ENCODE measurements at regions not wholly inside any gene's neighbourhood (a gene's known extent, or its start where the extent isn't known, plus 50 kb on each side); places are given as distances from the start of the nearest gene placed in this dataset.

DNA sequence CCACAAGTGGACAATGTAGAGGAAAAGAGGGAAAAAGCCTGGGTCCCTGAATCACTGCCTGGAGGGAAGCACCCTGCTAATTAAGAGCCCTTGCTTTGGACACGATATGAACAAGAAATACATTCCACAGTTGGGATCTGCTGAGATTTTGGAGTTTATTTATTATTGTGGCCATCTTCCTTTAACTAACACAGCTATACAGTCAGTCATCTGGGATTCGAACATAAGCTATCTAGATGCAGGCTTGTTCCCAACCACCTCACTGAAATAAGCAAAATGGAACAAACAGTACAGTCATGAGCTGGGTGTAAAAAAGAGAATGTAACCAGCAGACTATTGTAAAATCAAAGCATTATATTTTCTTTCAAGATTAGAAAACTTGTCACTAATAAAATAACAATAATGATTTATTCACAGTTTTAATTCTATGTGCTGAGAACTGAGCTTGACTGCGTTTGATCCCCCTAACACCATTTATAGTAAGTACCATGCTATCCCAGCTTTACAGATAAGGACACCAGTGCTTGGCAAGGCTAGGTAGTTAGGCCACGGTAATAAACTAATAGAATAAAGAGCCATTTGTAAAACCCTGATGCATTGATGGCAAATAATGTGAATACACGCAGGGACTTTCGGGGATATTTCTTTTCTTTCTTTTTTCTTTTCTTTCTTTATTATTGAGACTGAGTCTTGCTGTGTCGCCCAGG is 223.8 kb upstream of the KLF6 start:
- TF ChIP-seq, protein P1, sequence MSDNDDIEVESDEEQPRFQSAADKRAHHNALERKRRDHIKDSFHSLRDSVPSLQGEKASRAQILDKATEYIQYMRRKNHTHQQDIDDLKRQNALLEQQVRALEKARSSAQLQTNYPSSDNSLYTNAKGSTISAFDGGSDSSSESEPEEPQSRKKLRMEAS (IDR thresholded peaks at IDR 0.05; ENCODE audit: low read depth, low read length) = no peak
- TF ChIP-seq, protein P2, sequence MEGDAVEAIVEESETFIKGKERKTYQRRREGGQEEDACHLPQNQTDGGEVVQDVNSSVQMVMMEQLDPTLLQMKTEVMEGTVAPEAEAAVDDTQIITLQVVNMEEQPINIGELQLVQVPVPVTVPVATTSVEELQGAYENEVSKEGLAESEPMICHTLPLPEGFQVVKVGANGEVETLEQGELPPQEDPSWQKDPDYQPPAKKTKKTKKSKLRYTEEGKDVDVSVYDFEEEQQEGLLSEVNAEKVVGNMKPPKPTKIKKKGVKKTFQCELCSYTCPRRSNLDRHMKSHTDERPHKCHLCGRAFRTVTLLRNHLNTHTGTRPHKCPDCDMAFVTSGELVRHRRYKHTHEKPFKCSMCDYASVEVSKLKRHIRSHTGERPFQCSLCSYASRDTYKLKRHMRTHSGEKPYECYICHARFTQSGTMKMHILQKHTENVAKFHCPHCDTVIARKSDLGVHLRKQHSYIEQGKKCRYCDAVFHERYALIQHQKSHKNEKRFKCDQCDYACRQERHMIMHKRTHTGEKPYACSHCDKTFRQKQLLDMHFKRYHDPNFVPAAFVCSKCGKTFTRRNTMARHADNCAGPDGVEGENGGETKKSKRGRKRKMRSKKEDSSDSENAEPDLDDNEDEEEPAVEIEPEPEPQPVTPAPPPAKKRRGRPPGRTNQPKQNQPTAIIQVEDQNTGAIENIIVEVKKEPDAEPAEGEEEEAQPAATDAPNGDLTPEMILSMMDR (IDR thresholded peaks at IDR 0.05; ENCODE audit: low read depth, low read length) = no peak
- TF ChIP-seq POLR2A (IDR thresholded peaks at IDR 0.05; ENCODE audit: extremely low read depth, insufficient read length) (no peak), MYC (IDR thresholded peaks at IDR 0.05; ENCODE audit: low read depth, low read length) (no peak)
- DNase-seq (ENCODE audit: low read depth) = no peak
- H3K4me3 ChIP-seq (ENCODE audit: low read depth, low read length) = no peak overlapping the region

DNA sequence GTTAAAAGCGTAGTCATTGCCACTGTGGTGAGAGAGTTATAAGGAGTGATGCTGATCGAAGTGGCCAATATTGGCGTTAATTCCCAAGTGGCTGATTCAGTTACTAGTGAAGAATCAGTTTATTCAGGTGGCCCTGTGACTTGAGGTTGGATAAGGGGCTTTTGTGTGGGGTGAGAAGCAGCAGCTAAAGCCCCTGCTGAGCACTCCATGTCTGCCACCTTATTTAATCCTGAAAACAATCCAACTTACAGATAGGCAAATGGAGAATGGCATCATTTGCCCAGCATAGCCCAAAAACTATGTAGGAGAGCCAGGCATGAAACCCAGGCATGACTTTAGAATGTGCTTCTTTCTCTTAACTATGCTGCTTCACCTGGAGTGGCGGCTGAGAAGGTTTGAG is 222.8 kb upstream of the KLF6 start:
- no peak for TF ChIP-seq POLR2A (IDR thresholded peaks at IDR 0.05; ENCODE audit: extremely low read depth, insufficient read length)
- TF ChIP-seq MYC (IDR thresholded peaks at IDR 0.05; ENCODE audit: low read depth, low read length) = no peak
- TF ChIP-seq, protein P1 (IDR thresholded peaks at IDR 0.05; ENCODE audit: low read depth, low read length) = no peak
- TF ChIP-seq, protein P2 (IDR thresholded peaks at IDR 0.05; ENCODE audit: low read depth, low read length) = no peak
- no peak overlapping the region for H3K4me3 ChIP-seq (ENCODE audit: low read depth, low read length)
- DNase-seq (ENCODE audit: low read depth) = no peak

DNA sequence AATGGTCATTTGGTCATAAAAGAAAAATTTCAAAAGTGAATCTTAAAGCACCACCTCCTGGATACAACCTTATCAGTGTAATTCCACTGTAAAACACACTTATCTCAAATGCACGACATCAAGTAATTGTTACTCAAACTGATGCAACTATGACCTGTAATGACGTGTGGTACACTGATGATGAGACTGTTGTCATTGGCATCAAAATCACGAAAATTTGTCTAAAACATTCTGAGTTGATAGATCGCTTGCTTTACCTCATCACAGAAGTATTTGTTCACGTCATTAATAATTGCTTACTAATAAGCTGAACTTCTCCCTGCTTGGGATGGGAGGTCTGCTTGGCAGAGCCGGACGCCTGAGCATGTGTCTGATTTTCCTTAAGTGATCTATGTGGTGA is 221.8 kb upstream of the KLF6 start:
- DNase-seq (ENCODE audit: low read depth) = no peak
- H3K4me3 ChIP-seq (ENCODE audit: low read depth, low read length) = no peak overlapping the region
- no peak for TF ChIP-seq MYC (IDR thresholded peaks at IDR 0.05; ENCODE audit: low read depth, low read length)
- no peak for TF ChIP-seq POLR2A (IDR thresholded peaks at IDR 0.05; ENCODE audit: extremely low read depth, insufficient read length)
- TF ChIP-seq, protein P2 (IDR thresholded peaks at IDR 0.05; ENCODE audit: low read depth, low read length) = no peak
- TF ChIP-seq, protein P1 (IDR thresholded peaks at IDR 0.05; ENCODE audit: low read depth, low read length) = no peak

DNA sequence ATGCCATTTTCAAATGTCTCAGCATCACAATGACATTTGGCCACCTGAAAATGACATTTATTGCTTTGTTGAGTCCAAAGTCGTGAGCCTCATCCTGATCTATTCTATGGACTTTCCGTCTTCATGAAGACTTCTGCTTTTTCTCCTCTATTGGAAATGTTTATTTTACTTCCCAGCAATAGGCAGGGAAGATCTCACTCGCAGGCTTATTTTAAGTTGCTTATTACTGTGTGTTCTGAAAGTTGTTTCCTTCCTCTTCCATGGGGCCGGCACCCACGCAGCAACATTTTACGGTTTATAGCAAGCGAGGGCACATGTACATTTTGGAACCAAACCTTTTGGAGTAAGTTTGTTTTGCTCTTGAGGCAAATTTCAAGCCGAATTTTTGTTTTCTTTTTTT is 221.0 kb upstream of the KLF6 start:
- no peak for DNase-seq (ENCODE audit: low read depth)
- no peak overlapping the region for H3K4me3 ChIP-seq (ENCODE audit: low read depth, low read length)
- TF ChIP-seq, protein P2 (IDR thresholded peaks at IDR 0.05; ENCODE audit: low read depth, low read length) = no peak
- TF ChIP-seq MYC (IDR thresholded peaks at IDR 0.05; ENCODE audit: low read depth, low read length) (no peak), POLR2A (IDR thresholded peaks at IDR 0.05; ENCODE audit: extremely low read depth, insufficient read length) (no peak)
- TF ChIP-seq, protein P1 (IDR thresholded peaks at IDR 0.05; ENCODE audit: low read depth, low read length) = no peak

DNA sequence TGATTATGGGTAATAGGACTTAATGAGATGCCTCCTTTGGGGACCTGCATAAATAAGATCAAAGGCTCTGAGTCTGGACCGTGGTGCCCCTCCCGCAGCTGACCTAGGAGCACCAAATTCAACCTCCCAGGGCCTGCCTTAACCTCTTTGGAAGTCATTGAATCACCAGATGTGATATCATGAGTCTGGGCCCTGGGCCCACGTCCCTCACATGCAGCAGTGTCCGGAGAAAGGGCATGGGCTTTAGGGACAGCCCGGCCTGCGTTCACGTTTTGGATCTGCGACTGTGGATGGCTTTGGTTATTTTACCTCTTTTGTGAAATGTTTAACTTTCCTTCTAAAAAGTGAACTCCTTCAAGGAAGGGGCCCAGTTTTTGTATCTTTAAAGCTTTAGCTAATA is 220.0 kb upstream of the KLF6 start:
- no peak overlapping the region for H3K4me3 ChIP-seq (ENCODE audit: low read depth, low read length)
- no peak for TF ChIP-seq POLR2A (IDR thresholded peaks at IDR 0.05; ENCODE audit: extremely low read depth, insufficient read length)
- TF ChIP-seq MYC (IDR thresholded peaks at IDR 0.05; ENCODE audit: low read depth, low read length) = no peak
- TF ChIP-seq, protein P1 (IDR thresholded peaks at IDR 0.05; ENCODE audit: low read depth, low read length) = no peak
- TF ChIP-seq, protein P2 (IDR thresholded peaks at IDR 0.05; ENCODE audit: low read depth, low read length) = no peak
- DNase-seq (ENCODE audit: low read depth) = no peak

All from NB4 (cell line).